Body of pancreas (tissue), 4 donors: ENCODE measurements at regions not wholly inside any gene's neighbourhood (a gene's known extent, or its start where the extent isn't known, plus 50 kb on each side); places are given as distances from the start of the nearest gene placed in this dataset.

Experiments used
- CTCF ChIP-seq, 7 experiments: fragments of 450-650 bp in 4 of 7; fragments of 200-600 bp in 3 of 7; sonication (generic) in 3 of 7; IDR thresholded peaks; one replicate each; pipeline ENCODE4 v1.5.1; 2016 to 2019; ENCODE audit warnings: antibody characterized with exemption in 7 of 7
- POLR2A ChIP-seq, 3 donors: fragments of 450-650 bp; IDR thresholded peaks; one replicate each; pipeline ENCODE4 v1.6.1; 2016; ENCODE audit warnings: antibody characterized with exemption in 3 of 3, mild to moderate bottlenecking in 2 of 3

DNA sequence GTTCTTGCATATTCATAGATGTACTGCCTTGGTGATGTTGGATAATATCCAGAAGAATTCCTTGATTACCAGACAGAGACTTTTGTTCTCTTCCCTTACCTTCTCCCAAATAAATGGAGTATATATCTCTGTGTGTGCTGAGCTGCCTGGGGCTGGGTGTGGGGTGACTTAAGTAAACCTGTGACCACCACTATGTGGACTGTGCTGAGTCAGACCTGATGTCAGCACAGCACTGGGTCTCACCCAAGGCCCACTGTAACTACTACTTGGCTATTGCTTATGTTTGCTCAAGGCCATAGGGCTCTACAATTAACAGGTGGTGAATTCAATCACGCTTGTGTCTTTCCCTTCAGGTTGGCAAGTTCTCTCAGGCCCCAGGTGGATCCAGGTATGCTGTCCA lies 145.7 kb upstream of the MDGA2 start:
- no peak for TF ChIP-seq CTCF (IDR thresholded peaks at IDR 0.05)
- TF ChIP-seq POLR2A (IDR thresholded peaks at IDR 0.05): no peak
